ENCODE measurements at regions not wholly inside any gene's neighbourhood (a gene's known extent, or its start where the extent isn't known, plus 50 kb on each side); places are given as distances from the start of the nearest gene placed in this dataset.
A peak's percentile ranks its signal among the peaks of the same experiment; 100 is the strongest.

DNA sequence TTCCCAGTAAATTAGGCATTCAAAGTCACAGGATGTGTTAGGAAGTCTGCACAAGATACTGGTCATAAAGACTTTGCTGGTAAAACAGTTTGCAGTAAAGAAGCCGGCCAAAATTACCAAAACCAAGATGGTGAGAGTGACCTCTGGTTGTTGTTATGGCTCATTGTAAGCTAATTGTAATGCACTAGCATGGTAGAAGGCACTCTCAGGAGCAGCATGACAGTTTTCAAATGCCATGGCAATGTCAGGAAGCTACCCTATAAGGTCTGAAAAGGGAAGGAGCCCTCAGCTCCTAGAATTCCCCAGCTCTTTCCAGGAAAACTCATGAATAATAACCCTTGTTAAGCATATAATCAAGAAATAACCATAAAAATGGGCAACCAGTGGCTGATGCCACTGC, 64.3 kb upstream of the TNC start:
- no peak for TF ChIP-seq CTCF (conservative IDR thresholded peaks at IDR 0.05)
- Histone ChIP-seq H2BK20ac (ENCODE audit: low read depth, low read length, poor library complexity, severe bottlenecking) (no peak overlapping the region), H4K5ac (ENCODE audit: insufficient read length, low read depth, low read length) (no peak overlapping the region), H3K18ac (ENCODE audit: insufficient read length, low read depth, low read length) (no peak overlapping the region), H4K91ac (ENCODE audit: insufficient read length, low read depth, low read length) (no peak overlapping the region), H3K23me2 (ENCODE audit: insufficient read length, low read depth, low read length, poor library complexity, severe bottlenecking) (no peaks in the 10 kb centered on the region), H3K27me3 (ENCODE audit: insufficient read depth, low read length) (no peaks in the 10 kb centered on the region), H2AFZ (ENCODE audit: low read length) (no peak overlapping the region), H3K14ac (ENCODE audit: insufficient read depth, low read length) (no peak overlapping the region), H2AK5ac (ENCODE audit: insufficient read length, low read length) (no peak overlapping the region), H3K4ac (ENCODE audit: low read depth, low read length) (no peak overlapping the region), H3K27ac (ENCODE audit: insufficient read length, low read depth, low read length) (no peak overlapping the region), H2BK12ac (ENCODE audit: insufficient read length, low read depth, low read length) (no peak overlapping the region), H3K4me2 (ENCODE audit: insufficient read depth, insufficient read length, low read length) (no peak overlapping the region), H2BK120ac (ENCODE audit: low read depth, low read length, poor library complexity, severe bottlenecking) (no peak overlapping the region), H2BK15ac (ENCODE audit: low read depth, low read length) (no peak overlapping the region), H3K79me1 (ENCODE audit: insufficient read depth, low read depth, low read length, poor library complexity, severe bottlenecking) (no peaks in the 10 kb centered on the region), H3K56ac (ENCODE audit: insufficient read length, low read depth, low read length) (no peak overlapping the region), H4K20me1 (ENCODE audit: control insufficient read depth, insufficient read depth, insufficient read length) (no peaks in the 10 kb centered on the region), H3K4me1 (ENCODE audit: insufficient read depth, low read length) (peaks cover 6% of the 10 kb centered on the region; the same call in 1 of the 2 replicates), H3K23ac (ENCODE audit: insufficient read length, low read depth, low read length) (no peak overlapping the region), H2BK5ac (ENCODE audit: insufficient read length, low read length) (no peak overlapping the region), H3T11ph (ENCODE audit: low read length) (no peak overlapping the region), H3K79me2 (ENCODE audit: insufficient read depth, low read length) (no peaks in the 10 kb centered on the region; the same call in 1 of the 2 replicates), H3K9me3 (ENCODE audit: control insufficient read depth, low read depth, low read length) (no peaks in the 10 kb centered on the region), H4K8ac (replicated peaks; ENCODE audit: insufficient read length, low read depth, low read length) (no peak overlapping the region), H3K9ac (ENCODE audit: extremely low read depth, insufficient read length, low read length) (no peak overlapping the region)
- Mint-ChIP-seq H3K4me1 (peaks cover 16 to 17% of the 10 kb centered on the region in 2 experiments), H3K27me3 (ENCODE audit: low read depth) (no peaks in the 10 kb centered on the region), H3K4me3 (no peak overlapping the region), H3K9me3 (no peaks in the 10 kb centered on the region), H3K36me3 (ENCODE audit: insufficient read depth in 1 of 3, low read depth in 3 of 3) (no peaks in the 10 kb centered on the region), H3K27ac (0 out of 7 replicates have a peak overlapping the region, but pooled peaks of 1 of the 3 experiments have one; percentile 11)
- no CpG with 5 or more reads among the region's 1 CpG for WGBS (ENCODE audit: extremely low coverage, insufficient read length, low lambda C conversion rate)
- DNase-seq: peak; percentile 32
